ENCODE measurements at regions not wholly inside any gene's neighbourhood (a gene's known extent, or its start where the extent isn't known, plus 50 kb on each side); places are given as distances from the start of the nearest gene placed in this dataset.

GRCh38 chr3:40680685-40681657, 156.2 kb downstream of the ZNF621 start:
- H4K20me1 ChIP-seq (ENCODE audit: insufficient read depth, low read length) = no peaks in the 10 kb centered on the region
- no peak for TF ChIP-seq CTCF (IDR thresholded peaks at IDR 0.05)
- H3K36me3 ChIP-seq (replicated peaks in 1 of 2; ENCODE audit: control insufficient read depth in 1 of 2, insufficient read depth in 2 of 2, low read length in 2 of 2) = no peaks in the 10 kb centered on the region
- intact Hi-C loops (cut with micrococcal nuclease) = no loop called here
- H3K9me3 ChIP-seq (replicated peaks in 1 of 2; ENCODE audit: control insufficient read depth in 1 of 2, insufficient read depth in 1 of 2, low read length in 2 of 2) = no peaks in the 10 kb centered on the region
- Mint-ChIP-seq H3K27ac (no peak overlapping the region), H3K36me3 (no peaks in the 10 kb centered on the region), H3K27me3 (ENCODE audit: low read depth in 3 of 3) (peaks cover 0 to 2% (median 0%) of the 10 kb centered on the region in 3 donors), H3K4me1 (no peaks in the 10 kb centered on the region), H3K9me3 (peaks cover 0 to 3% (median 0%) of the 10 kb centered on the region in 7 donors), H3K4me3 (no peak overlapping the region)
- H3K4me2 ChIP-seq (replicated peaks; ENCODE audit: extremely low read depth, low read length, poor library complexity, severe bottlenecking) = no peak overlapping the region
- H3K4me1 ChIP-seq (ENCODE audit: control insufficient read depth in 1 of 2, insufficient read depth in 2 of 2, low read length in 2 of 2) = no peaks in the 10 kb centered on the region
- H3K79me2 ChIP-seq (ENCODE audit: insufficient read depth, low read length) = no peaks in the 10 kb centered on the region
- WGBS (ENCODE audit: insufficient coverage) = 33% methylated on average over 1 of the region's 3 CpGs
- no peak overlapping the region for H2AFZ ChIP-seq (ENCODE audit: insufficient read depth, low read depth, low read length, poor library complexity, severe bottlenecking)
- no peak overlapping the region for H3K9ac ChIP-seq (ENCODE audit: insufficient read depth, low read length, poor library complexity, severe bottlenecking)
- H3K27ac ChIP-seq (ENCODE audit: low read depth in 1 of 2, low read length in 2 of 2) = no peak overlapping the region
- no peak overlapping the region for H3K4me3 ChIP-seq (replicated peaks in 1 of 3; ENCODE audit: low read depth in 2 of 3, low read length in 3 of 3)
- DNase-seq = no peak
- no peaks in the 10 kb centered on the region for H3K27me3 ChIP-seq (ENCODE audit: control insufficient read depth in 2 of 2, insufficient read depth in 2 of 2, low read length in 2 of 2)

- no CpG with 5 or more reads among the region's 1 CpG for WGBS (ENCODE audit: insufficient coverage)
- H3K79me2 ChIP-seq (ENCODE audit: insufficient read depth, low read length) = no peaks in the 10 kb centered on the region
- no peak overlapping the region for H3K4me2 ChIP-seq (replicated peaks; ENCODE audit: extremely low read depth, low read length, poor library complexity, severe bottlenecking)
- H4K20me1 ChIP-seq (ENCODE audit: insufficient read depth, low read length) = no peaks in the 10 kb centered on the region
- no peaks in the 10 kb centered on the region for H3K4me1 ChIP-seq (ENCODE audit: control insufficient read depth in 1 of 2, insufficient read depth in 2 of 2, low read length in 2 of 2)
- no peak overlapping the region for H3K9ac ChIP-seq (ENCODE audit: insufficient read depth, low read length, poor library complexity, severe bottlenecking)
- H3K4me3 ChIP-seq (replicated peaks in 1 of 3; ENCODE audit: low read depth in 2 of 3, low read length in 3 of 3) = no peak overlapping the region
- no peaks in the 10 kb centered on the region for H3K27me3 ChIP-seq (ENCODE audit: control insufficient read depth in 2 of 2, insufficient read depth in 2 of 2, low read length in 2 of 2)
- Mint-ChIP-seq H3K36me3 (no peaks in the 10 kb centered on the region), H3K9me3 (peaks cover 0 to 3% (median 0%) of the 10 kb centered on the region in 7 donors), H3K4me3 (no peak overlapping the region), H3K4me1 (no peaks in the 10 kb centered on the region), H3K27me3 (ENCODE audit: low read depth in 3 of 3) (no peaks in the 10 kb centered on the region), H3K27ac (no peak overlapping the region)
- TF ChIP-seq CTCF (IDR thresholded peaks at IDR 0.05) = no peak
- no peak overlapping the region for H3K27ac ChIP-seq (ENCODE audit: low read depth in 1 of 2, low read length in 2 of 2)
- H3K9me3 ChIP-seq (replicated peaks in 1 of 2; ENCODE audit: control insufficient read depth in 1 of 2, insufficient read depth in 1 of 2, low read length in 2 of 2) = no peaks in the 10 kb centered on the region
- peak in 1 of 3 donors; percentile 26 for DNase-seq
- intact Hi-C loops (cut with micrococcal nuclease) = no loop called here
- H3K36me3 ChIP-seq (replicated peaks in 1 of 2; ENCODE audit: control insufficient read depth in 1 of 2, insufficient read depth in 2 of 2, low read length in 2 of 2) = no peaks in the 10 kb centered on the region
- no peak overlapping the region for H2AFZ ChIP-seq (ENCODE audit: insufficient read depth, low read depth, low read length, poor library complexity, severe bottlenecking)
Observed at GRCh38 chr3:40681658-40682055, 156.9 kb downstream of the ZNF621 start.

All from CD14-positive monocyte (primary cell).